ENCODE measurements at regions not wholly inside any gene's neighbourhood (a gene's known extent, or its start where the extent isn't known, plus 50 kb on each side); places are given as distances from the start of the nearest gene placed in this dataset.

- TF ChIP-seq EZH2phosphoT487 (IDR thresholded peaks at IDR 0.05; ENCODE audit: borderline replicate concordance, low read length): no peak
- TF ChIP-seq CTCF (conservative IDR thresholded peaks at IDR 0.05; ENCODE audit: low read depth, low read length): no peak
Measured at GRCh38 chr9:103837940-103838339, 256.2 kb upstream of the SMC2 start.
